ENCODE measurements at regions not wholly inside any gene's neighbourhood (a gene's known extent, or its start where the extent isn't known, plus 50 kb on each side); places are given as distances from the start of the nearest gene placed in this dataset.

DNA sequence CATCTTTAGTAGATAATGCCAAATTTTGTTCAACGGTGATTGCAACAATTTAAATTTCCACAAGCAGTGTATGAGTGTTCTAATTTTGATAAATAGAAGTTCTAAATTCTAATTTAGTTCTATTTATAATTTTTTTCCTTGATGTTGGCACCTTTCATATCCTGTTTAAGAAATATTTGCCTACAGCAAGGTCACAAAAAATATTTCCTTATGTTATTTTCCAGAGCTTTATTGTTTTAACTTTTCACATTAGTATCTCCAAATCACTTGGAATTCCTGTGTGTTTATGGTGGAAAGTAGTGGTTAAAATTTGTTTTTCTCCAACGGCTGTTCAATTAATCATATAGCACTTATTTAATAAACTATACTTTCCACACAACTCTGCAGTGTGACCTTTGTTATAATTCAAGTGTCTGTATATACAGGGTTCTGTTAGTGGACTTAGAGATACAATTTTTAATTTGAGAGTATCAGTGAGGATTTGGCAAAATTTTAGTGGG, 94.3 kb upstream of the CD55 start:
- BruUV-seq (replicated peaks): no TSS peak
- H3K36me3 ChIP-seq (ENCODE audit: control insufficient read depth, insufficient read depth, low read length): no peaks in the 10 kb centered on the region
- H3K27me3 ChIP-seq (replicated peaks; ENCODE audit: control insufficient read depth, insufficient read depth, low read length): no peaks in the 10 kb centered on the region
- Mint-ChIP-seq H3K4me3 (ENCODE audit: unreplicated experiment) (no peak overlapping the region), H3K27ac (ENCODE audit: unreplicated experiment) (no peak overlapping the region), H3K4me1 (ENCODE audit: low read depth, unreplicated experiment) (peaks cover 10% of the 10 kb centered on the region), H3K9me3 (ENCODE audit: unreplicated experiment) (no peaks in the 10 kb centered on the region), H3K27me3 (ENCODE audit: insufficient read depth, unreplicated experiment) (no peaks in the 10 kb centered on the region), H3K36me3 (ENCODE audit: insufficient read depth, unreplicated experiment) (no peaks in the 10 kb centered on the region)
- TF ChIP-seq, protein P1, sequence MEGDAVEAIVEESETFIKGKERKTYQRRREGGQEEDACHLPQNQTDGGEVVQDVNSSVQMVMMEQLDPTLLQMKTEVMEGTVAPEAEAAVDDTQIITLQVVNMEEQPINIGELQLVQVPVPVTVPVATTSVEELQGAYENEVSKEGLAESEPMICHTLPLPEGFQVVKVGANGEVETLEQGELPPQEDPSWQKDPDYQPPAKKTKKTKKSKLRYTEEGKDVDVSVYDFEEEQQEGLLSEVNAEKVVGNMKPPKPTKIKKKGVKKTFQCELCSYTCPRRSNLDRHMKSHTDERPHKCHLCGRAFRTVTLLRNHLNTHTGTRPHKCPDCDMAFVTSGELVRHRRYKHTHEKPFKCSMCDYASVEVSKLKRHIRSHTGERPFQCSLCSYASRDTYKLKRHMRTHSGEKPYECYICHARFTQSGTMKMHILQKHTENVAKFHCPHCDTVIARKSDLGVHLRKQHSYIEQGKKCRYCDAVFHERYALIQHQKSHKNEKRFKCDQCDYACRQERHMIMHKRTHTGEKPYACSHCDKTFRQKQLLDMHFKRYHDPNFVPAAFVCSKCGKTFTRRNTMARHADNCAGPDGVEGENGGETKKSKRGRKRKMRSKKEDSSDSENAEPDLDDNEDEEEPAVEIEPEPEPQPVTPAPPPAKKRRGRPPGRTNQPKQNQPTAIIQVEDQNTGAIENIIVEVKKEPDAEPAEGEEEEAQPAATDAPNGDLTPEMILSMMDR (IDR thresholded peaks at IDR 0.05; ENCODE audit: insufficient read depth in 1 of 2, low read depth in 1 of 2, low read length in 1 of 2, severe bottlenecking in 1 of 2, unreplicated experiment in 1 of 2): no peak
- ChIA-PET POLR2A (no interaction called here), CTCF (no interaction called here)
- no peaks in the 10 kb centered on the region for H3K4me1 ChIP-seq
- no peak overlapping the region for H3K4me3 ChIP-seq (ENCODE audit: low read depth, low read length)
- no peak for DNase-seq
- intact Hi-C loops (cut with micrococcal nuclease; ENCODE audit: unreplicated experiment): no loop called here
- no peaks in the 10 kb centered on the region for H3K9me3 ChIP-seq

- DNase-seq: no peak
- Histone ChIP-seq H3K4me3 (ENCODE audit: low read depth, low read length) (no peak overlapping the region), H3K9me3 (no peaks in the 10 kb centered on the region), H3K4me1 (no peaks in the 10 kb centered on the region), H3K27me3 (replicated peaks; ENCODE audit: control insufficient read depth, insufficient read depth, low read length) (no peaks in the 10 kb centered on the region), H3K36me3 (ENCODE audit: control insufficient read depth, insufficient read depth, low read length) (no peaks in the 10 kb centered on the region)
- ChIA-PET POLR2A (no interaction called here), CTCF (no interaction called here)
- TF ChIP-seq, protein P1 (IDR thresholded peaks at IDR 0.05; ENCODE audit: insufficient read depth in 1 of 2, low read depth in 1 of 2, low read length in 1 of 2, severe bottlenecking in 1 of 2, unreplicated experiment in 1 of 2): no peak
- no TSS peak for BruUV-seq (replicated peaks)
- Mint-ChIP-seq H3K9me3 (ENCODE audit: unreplicated experiment) (no peaks in the 10 kb centered on the region), H3K4me3 (ENCODE audit: unreplicated experiment) (no peak overlapping the region), H3K4me1 (ENCODE audit: low read depth, unreplicated experiment) (no peaks in the 10 kb centered on the region), H3K36me3 (ENCODE audit: insufficient read depth, unreplicated experiment) (no peaks in the 10 kb centered on the region), H3K27me3 (ENCODE audit: insufficient read depth, unreplicated experiment) (no peaks in the 10 kb centered on the region), H3K27ac (ENCODE audit: unreplicated experiment) (no peak overlapping the region)
- intact Hi-C loops (cut with micrococcal nuclease; ENCODE audit: unreplicated experiment): no loop called here
These were observed 92.5 kb upstream of the CD55 start for GRCh38 chr1:207228987-207229386.

DNA sequence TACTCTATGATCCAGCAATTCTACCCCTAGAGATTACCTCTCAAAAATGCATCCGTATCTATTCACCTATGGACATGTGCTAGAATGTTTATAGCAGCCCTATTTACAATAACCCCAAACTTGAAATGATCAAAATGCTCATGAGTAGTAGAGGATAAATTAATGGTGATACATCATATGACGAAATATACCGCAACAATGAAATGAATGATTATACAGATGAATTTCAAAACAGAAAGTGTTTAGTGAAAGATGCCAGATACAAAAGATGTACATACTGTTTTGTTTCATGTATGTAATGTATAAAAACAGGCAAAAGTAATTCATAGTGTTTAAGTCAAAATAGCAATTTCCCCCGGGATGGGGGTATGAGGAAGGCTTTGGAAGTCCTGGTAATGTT, 91.0 kb upstream of the CD55 start:
- Mint-ChIP-seq H3K27ac (ENCODE audit: unreplicated experiment) (no peak overlapping the region), H3K4me3 (ENCODE audit: unreplicated experiment) (no peak overlapping the region), H3K36me3 (ENCODE audit: insufficient read depth, unreplicated experiment) (no peaks in the 10 kb centered on the region), H3K9me3 (ENCODE audit: unreplicated experiment) (peaks cover 10% of the 10 kb centered on the region), H3K4me1 (ENCODE audit: low read depth, unreplicated experiment) (no peaks in the 10 kb centered on the region), H3K27me3 (ENCODE audit: insufficient read depth, unreplicated experiment) (no peaks in the 10 kb centered on the region)
- TF ChIP-seq, protein P1 (IDR thresholded peaks at IDR 0.05; ENCODE audit: insufficient read depth in 1 of 2, low read depth in 1 of 2, low read length in 1 of 2, severe bottlenecking in 1 of 2, unreplicated experiment in 1 of 2): no peak
- intact Hi-C loops (cut with micrococcal nuclease; ENCODE audit: unreplicated experiment): no loop called here
- Histone ChIP-seq H3K27me3 (replicated peaks; ENCODE audit: control insufficient read depth, insufficient read depth, low read length) (no peaks in the 10 kb centered on the region), H3K4me1 (no peaks in the 10 kb centered on the region), H3K9me3 (no peaks in the 10 kb centered on the region), H3K36me3 (ENCODE audit: control insufficient read depth, insufficient read depth, low read length) (no peaks in the 10 kb centered on the region), H3K4me3 (ENCODE audit: low read depth, low read length) (no peak overlapping the region)
- POLR2A ChIA-PET: no interaction called here
- DNase-seq: no peak
- CTCF ChIA-PET: no interaction called here
- BruUV-seq (replicated peaks): no TSS peak
